ENCODE measurements at regions not wholly inside any gene's neighbourhood (a gene's known extent, or its start where the extent isn't known, plus 50 kb on each side); places are given as distances from the start of the nearest gene placed in this dataset.
A peak's percentile ranks its signal among the peaks of the same experiment; 100 is the strongest.

DNA sequence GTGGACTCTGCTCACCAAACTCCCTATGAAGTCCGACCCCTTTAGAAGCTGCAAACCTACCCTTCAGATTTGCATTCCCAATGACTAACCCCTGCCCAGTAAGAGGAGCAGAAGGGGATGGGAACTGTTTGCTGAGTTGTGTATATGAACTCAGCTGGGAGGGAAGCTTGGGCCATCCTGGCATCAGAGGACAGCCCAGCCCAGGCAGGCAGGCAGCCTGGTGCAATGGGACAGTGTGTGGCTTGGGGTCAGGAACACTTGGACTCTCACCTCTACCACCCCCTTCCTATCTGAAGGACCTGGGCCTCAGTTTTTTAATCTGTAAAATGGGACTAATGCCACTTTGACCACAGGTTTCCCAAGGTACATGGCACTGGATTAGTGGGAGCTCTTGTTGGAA lies 147.4 kb upstream of the GPR26 start:
- H3K27me3 Mint-ChIP-seq (ENCODE audit: low read depth in 3 of 3) = peaks cover 11 to 20% (median 19%) of the 10 kb centered on the region in 3 donors
- no peak overlapping the region for H3K4me3 Mint-ChIP-seq
- H2AFZ ChIP-seq (ENCODE audit: insufficient read depth, low read depth, low read length, poor library complexity, severe bottlenecking) = no peak overlapping the region
- no peaks in the 10 kb centered on the region for H3K9me3 ChIP-seq (replicated peaks in 1 of 2; ENCODE audit: control insufficient read depth in 1 of 2, insufficient read depth in 1 of 2, low read length in 2 of 2)
- H3K36me3 ChIP-seq (replicated peaks in 1 of 2; ENCODE audit: control insufficient read depth in 1 of 2, insufficient read depth in 2 of 2, low read length in 2 of 2) = no peaks in the 10 kb centered on the region
- no peaks in the 10 kb centered on the region for H3K79me2 ChIP-seq (ENCODE audit: insufficient read depth, low read length)
- no peaks in the 10 kb centered on the region for H3K4me1 ChIP-seq (ENCODE audit: control insufficient read depth in 1 of 2, insufficient read depth in 2 of 2, low read length in 2 of 2)
- no peak overlapping the region for H3K4me2 ChIP-seq (replicated peaks; ENCODE audit: extremely low read depth, low read length, poor library complexity, severe bottlenecking)
- no peak overlapping the region for H3K27ac ChIP-seq (ENCODE audit: low read depth in 1 of 2, low read length in 2 of 2)
- intact Hi-C loops (cut with micrococcal nuclease) = no loop called here
- H3K27me3 ChIP-seq (ENCODE audit: control insufficient read depth in 2 of 2, insufficient read depth in 2 of 2, low read length in 2 of 2) = peaks cover 0 to 3% of the 10 kb centered on the region in 2 donors
- H3K4me3 ChIP-seq (replicated peaks in 1 of 3; ENCODE audit: low read depth in 2 of 3, low read length in 3 of 3) = no peak overlapping the region
- DNase-seq = no peak
- no CpG with 5 or more reads among the region's 1 CpG for WGBS (ENCODE audit: insufficient coverage)
- TF ChIP-seq, protein P1, sequence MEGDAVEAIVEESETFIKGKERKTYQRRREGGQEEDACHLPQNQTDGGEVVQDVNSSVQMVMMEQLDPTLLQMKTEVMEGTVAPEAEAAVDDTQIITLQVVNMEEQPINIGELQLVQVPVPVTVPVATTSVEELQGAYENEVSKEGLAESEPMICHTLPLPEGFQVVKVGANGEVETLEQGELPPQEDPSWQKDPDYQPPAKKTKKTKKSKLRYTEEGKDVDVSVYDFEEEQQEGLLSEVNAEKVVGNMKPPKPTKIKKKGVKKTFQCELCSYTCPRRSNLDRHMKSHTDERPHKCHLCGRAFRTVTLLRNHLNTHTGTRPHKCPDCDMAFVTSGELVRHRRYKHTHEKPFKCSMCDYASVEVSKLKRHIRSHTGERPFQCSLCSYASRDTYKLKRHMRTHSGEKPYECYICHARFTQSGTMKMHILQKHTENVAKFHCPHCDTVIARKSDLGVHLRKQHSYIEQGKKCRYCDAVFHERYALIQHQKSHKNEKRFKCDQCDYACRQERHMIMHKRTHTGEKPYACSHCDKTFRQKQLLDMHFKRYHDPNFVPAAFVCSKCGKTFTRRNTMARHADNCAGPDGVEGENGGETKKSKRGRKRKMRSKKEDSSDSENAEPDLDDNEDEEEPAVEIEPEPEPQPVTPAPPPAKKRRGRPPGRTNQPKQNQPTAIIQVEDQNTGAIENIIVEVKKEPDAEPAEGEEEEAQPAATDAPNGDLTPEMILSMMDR (IDR thresholded peaks at IDR 0.05) = no peak
- H3K9me3 Mint-ChIP-seq = peaks cover 0 to 2% (median 0%) of the 10 kb centered on the region in 7 donors
- H3K36me3 Mint-ChIP-seq = no peaks in the 10 kb centered on the region
- no peak overlapping the region for H3K9ac ChIP-seq (ENCODE audit: insufficient read depth, low read length, poor library complexity, severe bottlenecking)
- no peaks in the 10 kb centered on the region for H4K20me1 ChIP-seq (ENCODE audit: insufficient read depth, low read length)
- H3K4me1 Mint-ChIP-seq = no peaks in the 10 kb centered on the region
- no peak overlapping the region for H3K27ac Mint-ChIP-seq

DNA sequence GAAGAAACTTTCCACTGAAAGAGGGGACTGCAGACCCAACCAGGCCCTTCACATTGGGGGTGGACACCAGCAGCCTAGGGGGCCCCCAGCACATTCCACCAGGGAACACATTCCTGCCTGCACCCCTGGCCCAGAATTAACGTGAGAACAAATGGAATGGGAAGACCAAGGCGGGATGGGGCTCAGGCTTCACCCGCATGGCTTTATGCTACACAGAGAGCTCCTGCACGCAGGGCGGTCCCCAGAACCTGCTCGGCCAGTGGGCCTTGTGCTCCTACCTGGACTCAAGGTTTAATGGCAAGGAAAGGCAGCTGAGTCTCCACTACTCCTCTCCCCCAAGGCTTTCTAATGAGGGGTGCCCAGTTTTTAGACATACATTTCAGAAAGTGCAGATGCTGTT lies 146.3 kb upstream of the GPR26 start:
- Histone ChIP-seq H3K4me2 (replicated peaks; ENCODE audit: extremely low read depth, low read length, poor library complexity, severe bottlenecking) (no peak overlapping the region), H4K20me1 (ENCODE audit: insufficient read depth, low read length) (no peaks in the 10 kb centered on the region), H2AFZ (ENCODE audit: insufficient read depth, low read depth, low read length, poor library complexity, severe bottlenecking) (no peak overlapping the region), H3K27me3 (ENCODE audit: control insufficient read depth in 2 of 2, insufficient read depth in 2 of 2, low read length in 2 of 2) (peaks cover 0 to 2% of the 10 kb centered on the region in 2 donors), H3K4me1 (ENCODE audit: control insufficient read depth in 1 of 2, insufficient read depth in 2 of 2, low read length in 2 of 2) (no peaks in the 10 kb centered on the region), H3K9ac (ENCODE audit: insufficient read depth, low read length, poor library complexity, severe bottlenecking) (no peak overlapping the region), H3K27ac (ENCODE audit: low read depth in 1 of 2, low read length in 2 of 2) (no peak overlapping the region), H3K9me3 (replicated peaks in 1 of 2; ENCODE audit: control insufficient read depth in 1 of 2, insufficient read depth in 1 of 2, low read length in 2 of 2) (no peaks in the 10 kb centered on the region), H3K36me3 (replicated peaks in 1 of 2; ENCODE audit: control insufficient read depth in 1 of 2, insufficient read depth in 2 of 2, low read length in 2 of 2) (no peaks in the 10 kb centered on the region), H3K79me2 (ENCODE audit: insufficient read depth, low read length) (no peaks in the 10 kb centered on the region), H3K4me3 (replicated peaks in 1 of 3; ENCODE audit: low read depth in 2 of 3, low read length in 3 of 3) (no peak overlapping the region)
- Mint-ChIP-seq H3K27ac (peak overlapping the region in 1 of 7 donors; percentile 6), H3K9me3 (peaks cover 0 to 4% (median 0%) of the 10 kb centered on the region in 7 donors), H3K27me3 (ENCODE audit: low read depth in 3 of 3) (peaks cover 11 to 19% (median 16%) of the 10 kb centered on the region in 3 donors), H3K4me1 (no peaks in the 10 kb centered on the region), H3K4me3 (no peak overlapping the region), H3K36me3 (no peaks in the 10 kb centered on the region)
- intact Hi-C loops (cut with micrococcal nuclease) = no loop called here
- DNase-seq = no peak
- TF ChIP-seq, protein P1 (IDR thresholded peaks at IDR 0.05) = no peak
- WGBS (ENCODE audit: insufficient coverage) = 73% methylated on average over 5 of the region's 6 CpGs
